Fibroblast of the aortic adventitia (primary cell): ENCODE measurements at regions not wholly inside any gene's neighbourhood (a gene's known extent, or its start where the extent isn't known, plus 50 kb on each side); places are given as distances from the start of the nearest gene placed in this dataset.
"Not testable (repeated sequence)": the region's sequence is repeated elsewhere in the genome, so short reads cannot be mapped to it uniquely, and the experiment has no call there.

ENCODE experiments used
- DNase-seq: peaks from one replicate; pipeline ENCODE4 v3.0.0-alpha.2; 2010; ENCODE audit warnings: low read depth
- H3K4me3 ChIP-seq: 2 replicates; pipeline ENCODE4 v1.5.1; 2011; ENCODE audit warnings: low read depth, mild to moderate bottlenecking, control low read depth, low read length, moderate library complexity
- TF ChIP-seq, protein P1 (sequence below): IDR thresholded peaks from 2 replicates; pipeline ENCODE4 v1.5.1; 2011; ENCODE audit warnings: mild to moderate bottlenecking, low read length, control low read depth, inconsistent platforms; ENCODE audit not compliant: insufficient read depth

DNA sequence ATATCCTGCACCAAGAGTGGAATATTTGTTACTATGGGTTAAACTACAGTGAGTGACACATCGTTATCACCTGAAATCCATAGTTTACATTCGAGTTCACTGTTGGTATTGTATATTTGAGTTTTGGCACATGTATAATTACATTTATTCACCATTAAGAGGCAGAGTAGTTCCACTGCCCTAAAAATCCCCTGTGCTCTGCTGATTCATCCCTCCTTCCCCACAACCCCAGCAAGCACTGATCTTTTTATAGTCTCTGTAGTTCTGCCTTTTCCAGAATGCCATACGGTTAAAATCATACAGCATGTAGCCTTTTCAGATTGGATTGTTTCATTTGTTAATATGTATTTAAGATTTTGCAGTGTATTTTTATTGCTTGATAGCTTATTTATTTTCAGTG is 495.2 kb downstream of the DIRAS2 start:
- TF ChIP-seq, protein P1, sequence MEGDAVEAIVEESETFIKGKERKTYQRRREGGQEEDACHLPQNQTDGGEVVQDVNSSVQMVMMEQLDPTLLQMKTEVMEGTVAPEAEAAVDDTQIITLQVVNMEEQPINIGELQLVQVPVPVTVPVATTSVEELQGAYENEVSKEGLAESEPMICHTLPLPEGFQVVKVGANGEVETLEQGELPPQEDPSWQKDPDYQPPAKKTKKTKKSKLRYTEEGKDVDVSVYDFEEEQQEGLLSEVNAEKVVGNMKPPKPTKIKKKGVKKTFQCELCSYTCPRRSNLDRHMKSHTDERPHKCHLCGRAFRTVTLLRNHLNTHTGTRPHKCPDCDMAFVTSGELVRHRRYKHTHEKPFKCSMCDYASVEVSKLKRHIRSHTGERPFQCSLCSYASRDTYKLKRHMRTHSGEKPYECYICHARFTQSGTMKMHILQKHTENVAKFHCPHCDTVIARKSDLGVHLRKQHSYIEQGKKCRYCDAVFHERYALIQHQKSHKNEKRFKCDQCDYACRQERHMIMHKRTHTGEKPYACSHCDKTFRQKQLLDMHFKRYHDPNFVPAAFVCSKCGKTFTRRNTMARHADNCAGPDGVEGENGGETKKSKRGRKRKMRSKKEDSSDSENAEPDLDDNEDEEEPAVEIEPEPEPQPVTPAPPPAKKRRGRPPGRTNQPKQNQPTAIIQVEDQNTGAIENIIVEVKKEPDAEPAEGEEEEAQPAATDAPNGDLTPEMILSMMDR = no peak
- no peak overlapping the region for H3K4me3 ChIP-seq
- no peak for DNase-seq

DNA sequence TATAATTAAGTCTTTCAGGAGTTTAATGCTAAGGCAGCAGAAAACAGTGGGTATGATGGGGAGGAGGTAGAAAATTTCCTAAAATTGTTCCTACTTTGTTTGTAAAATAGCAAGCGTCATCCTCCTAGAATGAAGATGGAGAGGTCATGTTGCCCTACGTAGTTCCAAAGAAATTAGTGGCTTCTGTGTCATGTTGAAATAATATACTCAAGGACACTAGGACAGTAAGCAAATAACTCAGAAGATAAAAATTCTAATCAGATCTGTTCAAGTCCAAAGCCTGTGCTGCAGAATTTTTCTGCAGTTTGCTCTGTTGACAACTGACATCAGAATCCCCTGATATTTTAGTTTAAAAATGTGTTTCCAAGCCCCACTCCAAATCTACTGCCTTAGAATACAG is 486.3 kb downstream of the DIRAS2 start:
- H3K4me3 ChIP-seq = no peak overlapping the region
- DNase-seq = no peak

DNA sequence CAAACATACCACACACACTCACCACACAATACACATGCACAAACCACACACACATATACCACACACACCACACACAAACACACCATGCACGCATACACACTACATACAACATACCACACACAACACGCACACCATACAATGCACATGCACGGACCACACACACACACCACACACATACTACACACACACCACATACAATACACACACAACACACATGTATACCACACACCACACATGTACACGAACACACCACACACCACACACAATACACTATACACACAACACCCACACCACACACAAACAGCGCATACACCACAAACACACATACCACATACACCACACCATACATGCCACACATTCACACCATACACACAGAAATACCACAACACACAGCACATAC is 480.3 kb downstream of the DIRAS2 start:
- no peak overlapping the region for H3K4me3 ChIP-seq
- no peak for DNase-seq
- TF ChIP-seq, protein P1 = no peak

More for the DNA sequence above, 486.3 kb downstream of the DIRAS2 start:
- TF ChIP-seq, protein P1 = no peak

DNA sequence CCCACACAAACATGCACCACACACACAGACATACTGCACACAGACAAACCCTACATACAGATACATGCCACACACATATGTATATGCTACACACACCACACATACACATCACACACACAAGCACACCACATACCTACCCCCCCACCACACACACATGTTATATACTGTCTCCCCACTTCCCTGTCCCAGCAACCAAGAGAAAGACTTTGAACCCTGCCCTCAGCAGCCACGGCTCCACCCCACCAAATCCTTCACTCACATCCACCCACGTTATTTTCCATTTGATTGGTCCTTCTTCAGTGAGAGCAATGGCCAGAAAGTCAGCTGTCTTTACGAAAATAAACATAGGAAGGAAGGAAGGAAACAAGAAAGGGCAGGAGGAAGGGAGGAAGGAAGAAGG is 479.8 kb downstream of the DIRAS2 start:
- H3K4me3 ChIP-seq = no peak overlapping the region
- TF ChIP-seq, protein P1 = no peak
- no peak for DNase-seq

DNA sequence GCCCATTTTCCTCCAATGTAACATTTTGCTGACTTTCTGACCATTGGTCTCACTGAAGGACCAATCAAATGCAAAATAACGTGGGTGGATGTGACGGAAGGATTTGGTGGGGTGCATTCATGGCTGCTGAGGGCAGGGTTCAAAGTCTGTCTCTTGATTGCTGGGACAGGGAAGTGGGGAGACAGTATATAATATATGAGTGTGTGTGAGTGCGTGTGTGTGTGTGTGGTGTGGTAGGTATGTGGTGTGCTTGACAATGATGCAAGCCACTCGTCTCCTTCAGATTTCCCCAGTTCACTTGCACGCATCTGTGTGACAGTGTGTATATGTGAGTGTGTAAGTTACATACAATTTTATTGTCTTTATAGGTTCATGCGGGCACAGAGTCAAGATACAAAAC is 477.3 kb downstream of the DIRAS2 start:
- no peak overlapping the region for H3K4me3 ChIP-seq
- DNase-seq = no peak
- TF ChIP-seq, protein P1 = no peak

DNA sequence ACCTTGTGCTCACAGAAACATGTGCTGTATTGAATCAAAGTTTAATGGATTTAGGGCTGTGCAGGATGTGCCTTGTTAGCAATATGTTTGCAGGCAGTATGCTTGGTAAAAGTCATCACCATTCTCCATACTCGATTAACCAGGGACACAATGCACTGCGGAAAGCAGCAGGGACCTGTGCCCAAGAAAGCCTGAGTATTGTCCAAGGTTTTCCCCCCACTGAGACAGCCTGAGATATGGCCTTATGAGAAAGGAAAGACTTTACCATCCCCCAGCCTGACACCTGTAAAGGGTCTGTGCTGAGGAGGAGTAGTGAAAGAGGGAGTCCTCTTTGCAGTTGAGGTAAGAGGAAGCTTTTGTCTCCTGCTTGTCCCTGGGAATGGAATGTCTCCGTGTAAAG is 476.2 kb downstream of the DIRAS2 start:
- H3K4me3 ChIP-seq, DNase-seq: not testable (repeated sequence)

DNA sequence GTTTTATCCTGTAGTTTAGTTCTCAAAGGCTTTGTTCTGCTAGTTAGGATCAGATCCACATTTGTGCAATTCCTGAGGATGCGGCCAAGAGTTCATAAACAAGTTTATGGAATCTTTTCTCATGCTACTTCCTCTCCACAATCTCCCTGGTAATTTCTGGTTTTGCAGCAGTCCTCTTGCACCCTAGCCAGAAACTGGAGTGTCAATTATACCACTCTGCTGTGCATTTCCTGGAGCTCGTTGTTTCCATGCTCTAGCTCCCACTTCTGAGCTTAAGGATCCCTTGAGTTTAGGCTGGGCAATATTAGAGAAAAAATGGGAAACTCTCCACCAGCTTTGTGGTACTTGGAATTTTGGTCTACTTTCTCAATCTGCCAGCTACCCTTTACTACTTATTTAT is 474.7 kb downstream of the DIRAS2 start:
- DNase-seq = no peak
- TF ChIP-seq, protein P1 = no peak

More for the DNA sequence above, 474.7 kb downstream of the DIRAS2 start:
- H3K4me3 ChIP-seq = no peak overlapping the region
